Caco-2 (cell line): ENCODE measurements at regions not wholly inside any gene's neighbourhood (a gene's known extent, or its start where the extent isn't known, plus 50 kb on each side); places are given as distances from the start of the nearest gene placed in this dataset.

ENCODE experiments used
- BruUV-seq: library from RNA; stranded (reverse); fragments of 400-500 nt; replicated peaks from 2 replicates; lab custom pipeline; 2021; lab: Mats Ljungman, UMichigan
- CTCF ChIA-PET: fragments of 300-600 bp; sonication (Branson Sonifier 250); formaldehyde crosslinking; loops from one replicate; lab custom pipeline; 2022; ENCODE audit warnings: antibody characterized with exemption; lab: Charles Lee
- POLR2A ChIA-PET: fragments of 300-600 bp; sonication (Branson Sonifier 250); formaldehyde crosslinking; loops from one replicate; lab custom pipeline; 2022; ENCODE audit warnings: antibody characterized with exemption; lab: Charles Lee
- DNase-seq, 2 experiments: peaks; one replicate each; pipeline versions ENCODE4 v3.0.0 to v3.0.0-alpha.2; 2020 to 2022
- H3K27me3 ChIP-seq: replicated peaks from 2 replicates; pipeline ENCODE4 v1.6.0; 2011; ENCODE audit warnings: low read length; ENCODE audit not compliant: control insufficient read depth, insufficient read depth
- H3K36me3 ChIP-seq: 2 replicates; pipeline ENCODE4 v1.5.1; 2011; ENCODE audit warnings: low read length; ENCODE audit not compliant: control insufficient read depth, insufficient read depth
- H3K4me1 ChIP-seq: fragments of 250-450 bp; sonication (Bioruptor Pico); 2 replicates; pipeline ENCODE4 v1.5.1; 2020; ENCODE audit warnings: mild to moderate bottlenecking
- H3K4me3 ChIP-seq: 2 replicates; pipeline ENCODE4 v1.5.1; 2011; ENCODE audit warnings: low read depth, mild to moderate bottlenecking, control low read depth, low read length
- H3K9me3 ChIP-seq: fragments of 250-450 bp; sonication (Bioruptor Pico); 2 replicates; pipeline ENCODE4 v1.5.1; 2020; ENCODE audit warnings: mild to moderate bottlenecking, moderate library complexity
- H3K27ac Mint-ChIP-seq: one replicate; pipeline ENCODE4 v1.8.0; 2022; ENCODE audit warnings: mixed read lengths; ENCODE audit not compliant: unreplicated experiment
- H3K27me3 Mint-ChIP-seq: one replicate; pipeline ENCODE4 v1.8.0; 2022; ENCODE audit warnings: mixed read lengths; ENCODE audit not compliant: insufficient read depth, unreplicated experiment
- H3K36me3 Mint-ChIP-seq: one replicate; pipeline ENCODE4 v1.8.0; 2022; ENCODE audit warnings: mild to moderate bottlenecking, mixed read lengths; ENCODE audit not compliant: insufficient read depth, unreplicated experiment
- H3K4me1 Mint-ChIP-seq: one replicate; pipeline ENCODE4 v1.8.0; 2022; ENCODE audit warnings: low read depth, mixed read lengths; ENCODE audit not compliant: unreplicated experiment
- H3K4me3 Mint-ChIP-seq: one replicate; pipeline ENCODE4 v1.8.0; 2022; ENCODE audit warnings: mild to moderate bottlenecking, moderate library complexity, mixed read lengths; ENCODE audit not compliant: unreplicated experiment
- H3K9me3 Mint-ChIP-seq: one replicate; pipeline ENCODE4 v1.8.0; 2022; ENCODE audit warnings: mixed read lengths; ENCODE audit not compliant: unreplicated experiment
- intact Hi-C: fragments of 100-400 bp; cut with micrococcal nuclease; formaldehyde crosslinking; loops from one replicate; pipeline ENCODE4 v1.10.0; 2022; ENCODE audit not compliant: unreplicated experiment
- TF ChIP-seq, protein P1 (sequence below), 2 experiments: fragments of 200-600 bp in 1 of 2; IDR thresholded peaks; 1 replicate in 1 of 2; 2 replicates in 1 of 2; pipeline versions ENCODE4 v1.5.1 to v1.8.0; 2011 to 2022; ENCODE audit warnings: antibody characterized with exemption in 1 of 2, control low read depth in 1 of 2, inconsistent platforms in 1 of 2, low read depth in 1 of 2, low read length in 1 of 2, mild to moderate bottlenecking in 1 of 2, moderate library complexity in 1 of 2; ENCODE audit not compliant: insufficient read depth in 1 of 2, severe bottlenecking in 1 of 2, unreplicated experiment in 1 of 2

DNA sequence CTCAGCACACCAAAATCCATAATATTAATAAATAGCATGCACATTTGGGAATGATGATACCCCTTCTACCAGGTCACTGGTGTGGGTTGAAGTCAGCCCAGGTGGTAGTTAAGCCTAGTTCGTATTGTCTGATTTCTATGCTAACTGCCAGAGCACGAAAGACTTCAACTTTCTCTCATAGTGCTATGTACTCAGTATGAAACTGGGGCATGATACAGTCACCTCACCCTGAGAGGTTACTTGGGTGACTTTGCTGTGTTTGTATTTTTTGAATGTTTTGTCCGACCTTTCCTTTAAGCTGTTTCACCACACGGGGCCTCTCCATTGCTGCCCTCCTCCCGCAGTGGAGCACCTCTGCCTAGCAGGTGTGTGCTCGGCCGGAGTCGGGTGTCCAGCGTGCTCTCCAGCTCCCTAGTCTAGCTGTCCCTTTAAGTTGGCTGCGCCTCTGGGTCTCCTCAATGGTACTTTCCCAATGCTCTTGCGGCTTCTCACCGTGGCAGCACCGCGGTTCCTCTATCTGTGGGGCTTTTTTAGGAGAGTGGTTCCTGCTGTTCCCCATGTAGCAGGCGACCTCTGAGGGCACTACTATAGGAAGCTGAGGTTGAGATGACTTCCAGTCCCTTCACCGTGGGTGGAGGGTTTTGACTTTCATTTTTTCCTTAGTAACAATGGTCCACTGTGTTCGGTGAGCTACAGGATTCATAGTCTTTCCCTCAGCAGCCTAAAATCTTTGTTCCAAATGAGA, 524.0 kb upstream of the PFKP start:
- TF ChIP-seq, protein P1, sequence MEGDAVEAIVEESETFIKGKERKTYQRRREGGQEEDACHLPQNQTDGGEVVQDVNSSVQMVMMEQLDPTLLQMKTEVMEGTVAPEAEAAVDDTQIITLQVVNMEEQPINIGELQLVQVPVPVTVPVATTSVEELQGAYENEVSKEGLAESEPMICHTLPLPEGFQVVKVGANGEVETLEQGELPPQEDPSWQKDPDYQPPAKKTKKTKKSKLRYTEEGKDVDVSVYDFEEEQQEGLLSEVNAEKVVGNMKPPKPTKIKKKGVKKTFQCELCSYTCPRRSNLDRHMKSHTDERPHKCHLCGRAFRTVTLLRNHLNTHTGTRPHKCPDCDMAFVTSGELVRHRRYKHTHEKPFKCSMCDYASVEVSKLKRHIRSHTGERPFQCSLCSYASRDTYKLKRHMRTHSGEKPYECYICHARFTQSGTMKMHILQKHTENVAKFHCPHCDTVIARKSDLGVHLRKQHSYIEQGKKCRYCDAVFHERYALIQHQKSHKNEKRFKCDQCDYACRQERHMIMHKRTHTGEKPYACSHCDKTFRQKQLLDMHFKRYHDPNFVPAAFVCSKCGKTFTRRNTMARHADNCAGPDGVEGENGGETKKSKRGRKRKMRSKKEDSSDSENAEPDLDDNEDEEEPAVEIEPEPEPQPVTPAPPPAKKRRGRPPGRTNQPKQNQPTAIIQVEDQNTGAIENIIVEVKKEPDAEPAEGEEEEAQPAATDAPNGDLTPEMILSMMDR (IDR thresholded peaks at IDR 0.05; ENCODE audit: insufficient read depth in 1 of 2, low read depth in 1 of 2, low read length in 1 of 2, severe bottlenecking in 1 of 2, unreplicated experiment in 1 of 2) = no peak
- Mint-ChIP-seq H3K4me3 (no peak overlapping the region), H3K27ac (no peak overlapping the region), H3K36me3 (no peaks in the 10 kb centered on the region), H3K9me3 (no peaks in the 10 kb centered on the region), H3K4me1 (no peaks in the 10 kb centered on the region), H3K27me3 (peaks cover 12% of the 10 kb centered on the region)
- Histone ChIP-seq H3K27me3 (no peaks in the 10 kb centered on the region), H3K4me1 (no peaks in the 10 kb centered on the region), H3K9me3 (no peaks in the 10 kb centered on the region), H3K4me3 (no peak overlapping the region), H3K36me3 (no peaks in the 10 kb centered on the region)
- intact Hi-C loops = no loop called here
- ChIA-PET POLR2A (no interaction called here), CTCF (no interaction called here)
- DNase-seq = no peak
- BruUV-seq = no TSS peak

DNA sequence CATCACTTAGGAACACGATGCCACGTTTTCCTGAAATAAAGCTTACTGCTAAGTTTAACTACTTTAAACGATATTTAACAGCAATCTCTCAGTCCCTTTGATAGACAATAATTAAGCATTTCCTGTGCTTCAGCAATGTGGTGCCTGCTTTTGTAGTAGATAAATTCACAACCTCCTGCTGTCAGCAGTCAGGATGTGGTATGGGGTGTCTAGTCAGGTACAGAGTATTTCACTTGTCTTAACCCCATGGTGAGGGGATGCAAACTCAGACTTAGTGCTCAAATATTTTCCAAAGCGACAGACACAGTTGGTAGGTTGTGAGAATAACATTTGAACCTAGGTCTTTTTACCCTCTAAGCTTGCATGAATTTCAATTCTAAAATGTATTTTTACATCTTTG, 526.2 kb upstream of the PFKP start:
- H3K27me3 Mint-ChIP-seq = peaks cover 12% of the 10 kb centered on the region
- no peaks in the 10 kb centered on the region for H3K4me1 Mint-ChIP-seq
- H3K36me3 Mint-ChIP-seq = no peaks in the 10 kb centered on the region
- peaks cover under 1% of the 10 kb centered on the region for H3K9me3 Mint-ChIP-seq
- POLR2A ChIA-PET = no interaction called here
- H3K4me3 Mint-ChIP-seq = no peak overlapping the region
- H3K27ac Mint-ChIP-seq = no peak overlapping the region
- BruUV-seq = no TSS peak
- Histone ChIP-seq H3K27me3 (no peaks in the 10 kb centered on the region), H3K36me3 (no peaks in the 10 kb centered on the region), H3K9me3 (no peaks in the 10 kb centered on the region), H3K4me3 (no peak overlapping the region), H3K4me1 (no peaks in the 10 kb centered on the region)
- DNase-seq = no peak
- CTCF ChIA-PET = no interaction called here
- intact Hi-C loops = no loop called here
- TF ChIP-seq, protein P1 (IDR thresholded peaks at IDR 0.05; ENCODE audit: insufficient read depth in 1 of 2, low read depth in 1 of 2, low read length in 1 of 2, severe bottlenecking in 1 of 2, unreplicated experiment in 1 of 2) = no peak

DNA sequence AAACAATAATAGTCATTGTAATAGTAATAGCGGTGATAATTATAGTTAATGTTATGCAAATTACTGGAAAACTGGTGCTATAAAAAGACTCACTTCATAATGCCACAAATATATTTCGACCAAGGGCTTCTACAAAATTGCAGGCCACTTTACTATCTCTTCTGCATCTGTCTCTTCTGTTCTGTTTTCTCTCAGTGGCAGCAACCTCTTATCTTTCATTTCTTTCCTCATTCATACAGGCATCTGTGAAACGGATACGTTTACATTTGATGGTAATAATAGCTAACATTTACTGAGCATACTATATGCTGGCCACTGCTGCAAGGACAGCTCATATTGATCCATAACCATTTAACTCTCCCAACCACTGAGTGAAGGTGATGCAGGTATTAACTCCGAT, 537.4 kb upstream of the PFKP start:
- intact Hi-C loops = no loop called here
- Mint-ChIP-seq H3K36me3 (peaks cover 2% of the 10 kb centered on the region), H3K9me3 (peaks cover 2% of the 10 kb centered on the region), H3K27ac (no peak overlapping the region), H3K4me1 (no peaks in the 10 kb centered on the region), H3K4me3 (no peak overlapping the region), H3K27me3 (peaks cover 11% of the 10 kb centered on the region)
- Histone ChIP-seq H3K36me3 (no peaks in the 10 kb centered on the region), H3K9me3 (no peaks in the 10 kb centered on the region), H3K4me1 (no peaks in the 10 kb centered on the region), H3K4me3 (no peak overlapping the region), H3K27me3 (no peaks in the 10 kb centered on the region)
- ChIA-PET CTCF (no interaction called here), POLR2A (no interaction called here)
- BruUV-seq = no TSS peak
- DNase-seq = no peak
- TF ChIP-seq, protein P1 (IDR thresholded peaks at IDR 0.05; ENCODE audit: insufficient read depth in 1 of 2, low read depth in 1 of 2, low read length in 1 of 2, severe bottlenecking in 1 of 2, unreplicated experiment in 1 of 2) = no peak
